HCT116 (cell line): ENCODE measurements at regions not wholly inside any gene's neighbourhood (a gene's known extent, or its start where the extent isn't known, plus 50 kb on each side); places are given as distances from the start of the nearest gene placed in this dataset.

Source experiments
- ATAC-seq: fragments of 200-7000 bp; cut with Tn5 transposase; 2 replicates; pipeline ENCODE4 v1.9.1; 2020; ENCODE audit warnings: mild to moderate bottlenecking, moderate library complexity
- BruUV-seq: library from RNA; stranded (reverse); fragments of 400-500 nt; replicated peaks from 2 replicates; lab custom pipeline; 2021; lab: Mats Ljungman, UMichigan
- CTCF ChIA-PET: fragments of 300-600 bp; sonication (Branson Sonifier 250); formaldehyde crosslinking; loops from one replicate; lab custom pipeline; 2021; ENCODE audit warnings: antibody characterized with exemption; lab: Charles Lee
- POLR2A ChIA-PET: fragments of 300-600, 350-600 bp; sonication (Branson Sonifier 250); formaldehyde crosslinking; loops from one replicate; lab custom pipeline; 2021; ENCODE audit warnings: antibody characterized with exemption; lab: Charles Lee
- RAD21 ChIA-PET, 2 experiments: fragments of 300-600 bp; sonication (Branson Sonifier 250); formaldehyde crosslinking; loops; one replicate each; lab custom pipeline; 2023; ENCODE audit warnings: low total read pairs in 2 of 2; ENCODE audit not compliant: uncharacterized antibody in 2 of 2, unreplicated experiment in 2 of 2, low non-redundant PET in 1 of 2; lab: Charles Lee
- DNase-seq: peaks from one replicate; pipeline ENCODE4 v3.0.0-alpha.2; 2010; ENCODE audit warnings: low read depth, low spot score
- H2AFZ ChIP-seq: fragments of 200-600 bp; shearing (Covaris generic), sonication (generic); 2 replicates; pipeline ENCODE4 v1.6.1; 2017; ENCODE audit warnings: low read depth, mixed run types, mixed read lengths, antibody characterized with exemption, low read length; ENCODE audit not compliant: poor library complexity, severe bottlenecking
- H3K27ac ChIP-seq: 2 replicates; pipeline ENCODE4 v1.5.1; 2012; ENCODE audit warnings: low read depth, low read length
- H3K27me3 ChIP-seq: fragments of 200-600 bp; sonication (generic); 2 replicates; pipeline ENCODE4 v1.6.1; 2016; ENCODE audit warnings: mixed run types, low read length, mixed read lengths; ENCODE audit not compliant: insufficient read depth
- H3K36me3 ChIP-seq, 2 experiments: fragments of 200-500 bp in 1 of 2; fragments of 200-600 bp in 1 of 2; sonication (Bioruptor generic) in 1 of 2; sonication (generic) in 1 of 2; 2 replicates each; pipeline versions ENCODE4 v1.5.1 to v1.6.1; 2014 to 2016; ENCODE audit warnings: low read length in 2 of 2, inconsistent platforms in 1 of 2, mixed read lengths in 1 of 2, mixed run types in 1 of 2; ENCODE audit not compliant: insufficient read depth in 2 of 2, control insufficient read depth in 1 of 2
- H3K4me1 ChIP-seq, 2 experiments: fragments of 200-600 bp in 1 of 2; sonication (generic) in 1 of 2; 2 replicates each; pipeline versions ENCODE4 v1.5.1 to v1.6.1; 2012 to 2017; ENCODE audit warnings: low read length in 2 of 2, inconsistent platforms in 1 of 2, mild to moderate bottlenecking in 1 of 2, mixed read lengths in 1 of 2, mixed run types in 1 of 2, moderate library complexity in 1 of 2; ENCODE audit not compliant: insufficient read depth in 2 of 2, control insufficient read depth in 1 of 2
- H3K4me2 ChIP-seq: fragments of 200-600 bp; sonication (generic); 2 replicates; pipeline ENCODE4 v1.6.1; 2017; ENCODE audit warnings: mixed run types, low read length, mixed read lengths
- H3K4me3 ChIP-seq, 2 experiments: fragments of 200-600 bp in 1 of 2; sonication (generic) in 1 of 2; replicated peaks in 1 of 2; 2 replicates each; pipeline ENCODE4 v1.5.1; 2011 to 2016; ENCODE audit warnings: low read length in 2 of 2, control low read depth in 1 of 2, low read depth in 1 of 2, mild to moderate bottlenecking in 1 of 2, mixed read lengths in 1 of 2, mixed run types in 1 of 2
- H3K79me2 ChIP-seq: fragments of 200-600 bp; sonication (generic); 2 replicates; pipeline ENCODE4 v1.6.1; 2017; ENCODE audit warnings: mild to moderate bottlenecking, mixed run types, low read length, moderate library complexity, mixed read lengths; ENCODE audit not compliant: insufficient read depth
- H3K9ac ChIP-seq: fragments of 200-600 bp; sonication (generic); 2 replicates; pipeline ENCODE4 v1.6.1; 2016; ENCODE audit warnings: low read length, mixed read lengths
- H3K9me2 ChIP-seq: fragments of 200-600 bp; sonication (generic), shearing (Covaris generic); 2 replicates; pipeline ENCODE4 v1.6.1; 2017; ENCODE audit warnings: mixed run types, mild to moderate bottlenecking, moderate library complexity; ENCODE audit not compliant: insufficient read depth
- H3K9me3 ChIP-seq, 2 experiments: fragments of 200-500 bp in 1 of 2; fragments of 200-600 bp in 1 of 2; sonication (Bioruptor generic) in 1 of 2; sonication (generic) in 1 of 2; 2 replicates each; pipeline ENCODE4 v1.6.1; 2014 to 2017; ENCODE audit warnings: low read length in 2 of 2, mixed read lengths in 2 of 2, inconsistent platforms in 1 of 2, low read depth in 1 of 2, mild to moderate bottlenecking in 1 of 2, mixed run types in 1 of 2, moderate library complexity in 1 of 2; ENCODE audit not compliant: control insufficient read depth in 1 of 2, insufficient read depth in 1 of 2
- H4K20me1 ChIP-seq: fragments of 200-600 bp; sonication (generic), shearing (Covaris generic); 2 replicates; pipeline ENCODE4 v1.6.1; 2017; ENCODE audit warnings: mixed run types, mild to moderate bottlenecking, moderate library complexity; ENCODE audit not compliant: insufficient read depth
- CBX3 ChIP-seq: IDR thresholded peaks from 2 replicates; pipeline ENCODE4 v1.6.1; 2012; ENCODE audit warnings: low read depth
- EZH2 ChIP-seq: fragments of 200-600 bp; sonication (generic); IDR thresholded peaks from 2 replicates; pipeline ENCODE4 v1.6.1; 2017; ENCODE audit warnings: antibody characterized with exemption, mixed run types
- FOSL1 ChIP-seq: IDR thresholded peaks from 2 replicates; pipeline ENCODE4 v1.6.1; 2012; ENCODE audit warnings: low read depth
- RAD21 ChIP-seq: IDR thresholded peaks from 2 replicates; pipeline ENCODE4 v1.6.1; 2012; ENCODE audit warnings: low read depth, mild to moderate bottlenecking
- ZNF274 ChIP-seq: fragments of 200-500 bp; sonication (Bioruptor generic); IDR thresholded peaks from 2 replicates; pipeline ENCODE4 v1.6.1; 2014; ENCODE audit warnings: mild to moderate bottlenecking, low read depth, low read length, inconsistent platforms
- intact Hi-C: fragments of 100-400 bp; cut with micrococcal nuclease; formaldehyde crosslinking; loops from 2 replicates; pipeline ENCODE4 v1.10.0; 2022
- TF ChIP-seq, protein P1 (sequence below): IDR thresholded peaks from 2 replicates; pipeline ENCODE4 v1.6.1; 2011; ENCODE audit warnings: mild to moderate bottlenecking, low read length, moderate library complexity; ENCODE audit not compliant: insufficient replicate concordance; ENCODE audit errors: extremely low read depth
- TF ChIP-seq, protein P2 (sequence below), 3 experiments: fragments of 200-600 bp in 1 of 3; sonication (generic) in 1 of 3; IDR thresholded peaks in 2 of 3; conservative IDR thresholded peaks in 1 of 3; 2 replicates each; pipeline ENCODE4 v1.5.1; 2012 to 2017; ENCODE audit warnings: low read depth in 2 of 3, low read length in 2 of 3, antibody characterized with exemption in 1 of 3, borderline replicate concordance in 1 of 3, control low read depth in 1 of 3, mild to moderate bottlenecking in 1 of 3, mixed read lengths in 1 of 3, mixed run types in 1 of 3, moderate library complexity in 1 of 3; ENCODE audit not compliant: insufficient read depth in 1 of 3

DNA sequence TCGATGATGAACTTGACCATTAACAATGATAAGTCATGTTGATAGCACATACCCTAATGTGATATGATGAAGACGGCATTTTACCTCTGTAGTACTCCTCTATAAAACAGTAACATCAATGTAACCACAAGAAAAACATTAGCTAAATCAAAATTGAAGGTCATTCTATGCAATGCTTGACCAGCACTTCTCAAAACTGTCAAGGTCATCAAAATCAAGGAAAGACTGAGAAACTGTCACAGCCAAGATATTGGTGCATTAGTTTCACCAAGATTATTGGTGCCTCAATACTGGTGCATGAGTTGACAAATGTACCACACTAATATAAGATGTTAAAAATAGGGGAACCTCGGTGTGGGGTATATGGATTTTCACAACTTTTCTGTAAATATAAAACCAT, 251.1 kb upstream of the CNTN4 start:
- peaks cover 0 to 21% of the 10 kb centered on the region in 2 experiments; a peak in 2 of 4 replicates for H3K9me3 ChIP-seq
- no TSS peak for BruUV-seq
- no peaks in the 10 kb centered on the region for H4K20me1 ChIP-seq
- no peaks in the 10 kb centered on the region for H3K9me2 ChIP-seq
- TF ChIP-seq EZH2 (no peak), RAD21 (no peak), CBX3 (no peak), FOSL1 (no peak), ZNF274 (no peak)
- TF ChIP-seq, protein P1, sequence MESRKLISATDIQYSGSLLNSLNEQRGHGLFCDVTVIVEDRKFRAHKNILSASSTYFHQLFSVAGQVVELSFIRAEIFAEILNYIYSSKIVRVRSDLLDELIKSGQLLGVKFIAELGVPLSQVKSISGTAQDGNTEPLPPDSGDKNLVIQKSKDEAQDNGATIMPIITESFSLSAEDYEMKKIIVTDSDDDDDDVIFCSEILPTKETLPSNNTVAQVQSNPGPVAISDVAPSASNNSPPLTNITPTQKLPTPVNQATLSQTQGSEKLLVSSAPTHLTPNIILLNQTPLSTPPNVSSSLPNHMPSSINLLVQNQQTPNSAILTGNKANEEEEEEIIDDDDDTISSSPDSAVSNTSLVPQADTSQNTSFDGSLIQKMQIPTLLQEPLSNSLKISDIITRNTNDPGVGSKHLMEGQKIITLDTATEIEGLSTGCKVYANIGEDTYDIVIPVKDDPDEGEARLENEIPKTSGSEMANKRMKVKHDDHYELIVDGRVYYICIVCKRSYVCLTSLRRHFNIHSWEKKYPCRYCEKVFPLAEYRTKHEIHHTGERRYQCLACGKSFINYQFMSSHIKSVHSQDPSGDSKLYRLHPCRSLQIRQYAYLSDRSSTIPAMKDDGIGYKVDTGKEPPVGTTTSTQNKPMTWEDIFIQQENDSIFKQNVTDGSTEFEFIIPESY, result no peak
- TF ChIP-seq, protein P2, sequence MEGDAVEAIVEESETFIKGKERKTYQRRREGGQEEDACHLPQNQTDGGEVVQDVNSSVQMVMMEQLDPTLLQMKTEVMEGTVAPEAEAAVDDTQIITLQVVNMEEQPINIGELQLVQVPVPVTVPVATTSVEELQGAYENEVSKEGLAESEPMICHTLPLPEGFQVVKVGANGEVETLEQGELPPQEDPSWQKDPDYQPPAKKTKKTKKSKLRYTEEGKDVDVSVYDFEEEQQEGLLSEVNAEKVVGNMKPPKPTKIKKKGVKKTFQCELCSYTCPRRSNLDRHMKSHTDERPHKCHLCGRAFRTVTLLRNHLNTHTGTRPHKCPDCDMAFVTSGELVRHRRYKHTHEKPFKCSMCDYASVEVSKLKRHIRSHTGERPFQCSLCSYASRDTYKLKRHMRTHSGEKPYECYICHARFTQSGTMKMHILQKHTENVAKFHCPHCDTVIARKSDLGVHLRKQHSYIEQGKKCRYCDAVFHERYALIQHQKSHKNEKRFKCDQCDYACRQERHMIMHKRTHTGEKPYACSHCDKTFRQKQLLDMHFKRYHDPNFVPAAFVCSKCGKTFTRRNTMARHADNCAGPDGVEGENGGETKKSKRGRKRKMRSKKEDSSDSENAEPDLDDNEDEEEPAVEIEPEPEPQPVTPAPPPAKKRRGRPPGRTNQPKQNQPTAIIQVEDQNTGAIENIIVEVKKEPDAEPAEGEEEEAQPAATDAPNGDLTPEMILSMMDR (IDR thresholded peaks at IDR 0.05 in 2 of 3, conservative IDR thresholded peaks at IDR 0.05 in 1 of 3; ENCODE audit: borderline replicate concordance in 1 of 3, insufficient read depth in 1 of 3, low read depth in 2 of 3, low read length in 2 of 3), result no peak
- no peak overlapping the region for H3K27ac ChIP-seq
- no peak overlapping the region for H2AFZ ChIP-seq
- no peak overlapping the region for H3K9ac ChIP-seq
- ChIA-PET POLR2A (no interaction called here), CTCF (no interaction called here), RAD21 (no interaction called here)
- no peaks in the 10 kb centered on the region for H3K79me2 ChIP-seq
- H3K4me3 ChIP-seq, result no peak overlapping the region
- no peak overlapping the region for H3K4me2 ChIP-seq
- intact Hi-C loops, result no loop called here
- no peaks in the 10 kb centered on the region for H3K4me1 ChIP-seq
- DNase-seq (no peak), ATAC-seq (no peak)
- H3K36me3 ChIP-seq, result no peaks in the 10 kb centered on the region
- no peaks in the 10 kb centered on the region for H3K27me3 ChIP-seq
